ENCODE measurements at regions not wholly inside any gene's neighbourhood (a gene's known extent, or its start where the extent isn't known, plus 50 kb on each side); places are given as distances from the start of the nearest gene placed in this dataset.

GRCh38 chr22:49466878-49467595 lies 360.6 kb downstream of the BRD1 start:
- TF ChIP-seq CTCF (IDR thresholded peaks at IDR 0.05) = no peak
- no peak for DNase-seq (ENCODE audit: low spot score)
- no peak for ATAC-seq (ENCODE audit: low FRiP score)

- TF ChIP-seq CTCF (IDR thresholded peaks at IDR 0.05) = no peak
- ATAC-seq (ENCODE audit: low FRiP score) (no peak), DNase-seq (ENCODE audit: low spot score) (no peak)
Observed at GRCh38 chr22:49464037-49464436, 363.6 kb downstream of the BRD1 start.

GRCh38 chr22:49462795-49463194 lies 364.9 kb downstream of the BRD1 start:
- DNase-seq (ENCODE audit: low spot score) (no peak), ATAC-seq (ENCODE audit: low FRiP score) (no peak)
- no peak for TF ChIP-seq CTCF (IDR thresholded peaks at IDR 0.05)

DNA sequence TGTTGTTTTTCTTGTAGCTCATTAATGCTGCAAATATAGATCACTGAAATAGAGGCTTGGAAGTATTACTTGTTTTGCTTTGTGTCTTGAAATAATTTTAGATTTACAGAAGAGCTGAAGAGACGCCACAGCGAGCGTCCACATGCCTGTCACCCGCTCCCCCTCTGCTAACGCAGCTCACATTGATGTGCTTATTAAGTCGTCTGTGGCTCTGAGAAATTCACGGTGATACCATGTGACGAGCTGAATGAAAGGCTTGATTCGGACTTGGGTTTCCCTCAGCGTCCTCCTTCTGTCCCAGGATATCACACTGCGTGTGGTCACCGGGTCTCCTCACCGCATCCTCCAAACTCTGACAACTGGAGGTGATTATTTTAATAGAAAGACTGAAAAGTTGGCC lies 365.4 kb downstream of the BRD1 start:
- ATAC-seq (ENCODE audit: low FRiP score) (no peak), DNase-seq (ENCODE audit: low spot score) (no peak)
- no peak for TF ChIP-seq CTCF (IDR thresholded peaks at IDR 0.05)

DNA sequence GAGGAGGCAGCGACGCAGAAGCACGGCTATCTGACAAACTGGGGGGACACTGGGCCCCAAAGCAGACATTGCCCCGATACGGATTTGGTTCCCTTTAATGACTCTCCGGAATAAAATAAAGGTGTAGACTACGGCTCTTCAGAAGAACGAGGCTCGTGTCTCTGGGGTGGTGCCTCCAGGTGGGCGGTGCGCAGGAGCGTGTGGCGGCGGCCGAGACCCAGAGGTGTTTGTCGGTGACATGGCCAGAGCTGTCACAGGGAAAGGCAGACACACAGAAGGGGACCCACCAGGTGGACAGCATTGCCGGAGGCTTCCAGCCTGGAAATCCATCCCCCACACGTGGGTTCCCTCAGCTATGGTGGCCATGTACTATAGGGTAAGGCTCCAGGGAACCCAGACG lies 366.0 kb downstream of the BRD1 start:
- DNase-seq (ENCODE audit: low spot score) (no peak), ATAC-seq (ENCODE audit: low FRiP score) (no peak)
- no peak for TF ChIP-seq CTCF (IDR thresholded peaks at IDR 0.05)

GRCh38 chr22:49460592-49461281 lies 366.9 kb downstream of the BRD1 start:
- ATAC-seq (ENCODE audit: low FRiP score) (no peak), DNase-seq (ENCODE audit: low spot score) (no peak)
- no peak for TF ChIP-seq CTCF (IDR thresholded peaks at IDR 0.05)

DNA sequence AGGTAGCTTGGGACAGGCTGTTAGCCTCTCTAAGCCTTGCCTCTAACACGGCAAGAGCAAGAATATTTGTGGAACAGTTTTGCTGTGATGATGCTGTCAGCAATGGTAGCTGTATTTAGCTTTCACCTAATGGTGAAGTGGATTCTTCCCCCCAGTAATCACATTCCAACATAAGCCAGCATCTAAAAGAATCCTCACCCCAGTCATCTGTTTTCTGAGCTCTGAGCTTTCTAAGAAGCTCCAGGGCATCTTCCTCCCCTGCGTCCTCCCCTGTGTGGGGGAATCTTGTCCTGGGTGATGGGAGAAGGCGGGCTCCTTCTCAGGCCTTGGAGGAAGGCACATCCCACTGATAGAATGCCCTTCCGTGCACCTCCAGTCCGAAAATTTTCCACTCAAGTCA lies 367.6 kb downstream of the BRD1 start:
- ATAC-seq (ENCODE audit: low FRiP score) (no peak), DNase-seq (ENCODE audit: low spot score) (no peak)
- no peak for TF ChIP-seq CTCF (IDR thresholded peaks at IDR 0.05)

All from omental fat pad (tissue), 3 donors.